Sigmoid colon (tissue), 6 donors: ENCODE measurements at regions not wholly inside any gene's neighbourhood (a gene's known extent, or its start where the extent isn't known, plus 50 kb on each side); places are given as distances from the start of the nearest gene placed in this dataset.

Experiments used
- DNase-seq: peaks from one replicate; pipeline ENCODE4 v3.0.0-alpha.2; 2019
- H3K27ac ChIP-seq, 4 donors: fragments of 200-600 bp; sonication (generic); one replicate each; pipeline ENCODE4 v1.5.1; 2016 to 2019; ENCODE audit warnings: mild to moderate bottlenecking in 1 of 4
- H3K27me3 ChIP-seq, 3 donors: fragments of 200-600 bp; sonication (generic); one replicate each; pipeline ENCODE4 v1.5.1; 2019; ENCODE audit warnings: mild to moderate bottlenecking in 1 of 3
- H3K36me3 ChIP-seq, 4 donors: fragments of 200-600 bp; sonication (generic); one replicate each; pipeline ENCODE4 v1.5.1; 2016 to 2019
- H3K4me1 ChIP-seq, 4 donors: fragments of 200-600 bp; sonication (generic); one replicate each; pipeline ENCODE4 v1.5.1; 2017 to 2019
- H3K4me3 ChIP-seq, 4 donors: fragments of 200-600 bp; sonication (generic); one replicate each; pipeline ENCODE4 v1.5.1; 2017 to 2019; ENCODE audit warnings: mild to moderate bottlenecking in 2 of 4, moderate library complexity in 1 of 4
- H3K9me3 ChIP-seq, 4 donors: fragments of 200-600 bp in 3 of 4; sonication (generic) in 3 of 4; one replicate each; pipeline versions ENCODE4 v1.5.1 to v1.6.1; 2013 to 2019
- CTCF ChIP-seq, 4 experiments: fragments of 450-650 bp in 3 of 4; fragments of 200-600 bp in 1 of 4; IDR thresholded peaks; one replicate each; pipeline ENCODE4 v1.5.1; 2016 to 2019; ENCODE audit warnings: antibody characterized with exemption in 4 of 4, mild to moderate bottlenecking in 3 of 4, moderate library complexity in 2 of 4
- EP300 ChIP-seq, 4 donors: sonication (generic); formaldehyde crosslinking; IDR thresholded peaks; one replicate each; pipeline ENCODE4 v1.6.1; 2017; ENCODE audit warnings: antibody characterized with exemption in 4 of 4
- POLR2A ChIP-seq, 2 donors: fragments of 450-650 bp; IDR thresholded peaks; one replicate each; pipeline ENCODE4 v1.6.1; 2016; ENCODE audit warnings: antibody characterized with exemption in 2 of 2, mild to moderate bottlenecking in 2 of 2, moderate library complexity in 2 of 2
- POLR2AphosphoS5 ChIP-seq, 4 donors: sonication (generic); formaldehyde crosslinking; IDR thresholded peaks; one replicate each; pipeline ENCODE4 v1.6.1; 2017; ENCODE audit warnings: antibody characterized with exemption in 4 of 4
- WGBS, 2 donors: extraction: QIAGEN DNeasy Blood & Tissue Kit; methylation state at CpG; one replicate each; pipeline ENCODE4 v1.1.7; 2013; 5-methylcytosine and 5-hydroxymethylcytosine counted together
- intact Hi-C: fragments of 100-400 bp; cut with DNase I; formaldehyde crosslinking; loops from one replicate; pipeline ENCODE4 v1.15.1; 2023
- donor health status: healthy with polysubstance abuse.
- donor health status: healthy.

- DNase-seq = no peak
- Histone ChIP-seq H3K27me3 (no peaks in the 10 kb centered on the region), H3K9me3 (peaks cover 0 to 6% (median 0%) of the 10 kb centered on the region in 4 donors), H3K27ac (no peak overlapping the region), H3K36me3 (no peaks in the 10 kb centered on the region), H3K4me3 (no peak overlapping the region), H3K4me1 (no peaks in the 10 kb centered on the region)
- TF ChIP-seq EP300 (IDR thresholded peaks at IDR 0.05) (no peak), POLR2A (IDR thresholded peaks at IDR 0.05) (no peak), POLR2AphosphoS5 (IDR thresholded peaks at IDR 0.05) (no peak), CTCF (IDR thresholded peaks at IDR 0.05) (no peak)
- WGBS, 2 donors = 93 to 97% methylated on average over 1 of the region's 1 CpG
- intact Hi-C loops = no loop called here
These were observed 105.6 kb upstream of the COG2 start for GRCh38 chr1:230536641-230537155.

DNA sequence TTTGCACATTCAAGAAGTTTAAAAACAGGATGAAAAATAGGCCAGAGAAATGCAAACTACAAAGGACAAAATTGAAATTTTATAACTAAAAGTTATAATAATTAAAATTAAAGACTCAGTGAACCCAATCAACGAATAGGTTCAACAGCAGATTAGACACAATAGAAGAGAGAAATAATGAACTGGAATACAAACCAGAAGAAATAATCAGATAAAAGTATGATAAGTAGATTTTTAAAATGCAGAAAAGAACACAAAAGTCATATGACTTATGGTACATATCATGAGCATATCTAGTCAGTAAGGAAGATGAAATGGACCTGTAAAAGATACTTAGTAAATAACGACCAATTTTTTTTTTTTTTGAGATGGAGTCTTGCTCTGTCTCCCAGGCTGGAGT lies 108.1 kb upstream of the COG2 start:
- no peak overlapping the region for H3K4me3 ChIP-seq
- H3K4me1 ChIP-seq = no peaks in the 10 kb centered on the region
- H3K9me3 ChIP-seq = peaks cover 0 to 9% (median 0%) of the 10 kb centered on the region in 4 donors
- no peak overlapping the region for H3K27ac ChIP-seq
- no peaks in the 10 kb centered on the region for H3K36me3 ChIP-seq
- intact Hi-C loops = no loop called here
- 88 to 90% methylated on average over 2 of the region's 2 CpGs for WGBS, 2 donors
- no peak for DNase-seq
- no peaks in the 10 kb centered on the region for H3K27me3 ChIP-seq
- TF ChIP-seq POLR2AphosphoS5 (IDR thresholded peaks at IDR 0.05) (no peak), EP300 (IDR thresholded peaks at IDR 0.05) (no peak), POLR2A (IDR thresholded peaks at IDR 0.05) (no peak), CTCF (IDR thresholded peaks at IDR 0.05) (no peak)

DNA sequence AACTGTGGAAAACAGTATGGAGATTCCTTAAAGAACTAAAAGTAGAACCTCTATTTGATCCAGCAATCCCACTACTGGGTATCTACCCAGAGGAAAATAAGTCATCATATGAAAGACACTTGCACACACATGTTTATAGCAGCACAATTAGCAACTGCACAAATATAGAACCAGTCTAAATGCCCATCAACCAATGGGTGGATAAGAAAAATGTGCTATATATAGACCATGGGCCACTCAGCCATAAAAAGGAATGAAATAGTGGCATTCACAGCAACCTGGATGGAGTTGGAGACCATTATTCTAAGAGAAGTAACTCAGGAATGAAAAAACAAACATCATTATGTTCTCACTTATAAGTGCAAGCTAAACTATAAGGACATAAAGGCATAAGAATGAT lies 105.0 kb upstream of the PGBD5 start:
- no peak for TF ChIP-seq CTCF (IDR thresholded peaks at IDR 0.05)
- TF ChIP-seq EP300 (IDR thresholded peaks at IDR 0.05) = no peak
- no peak for TF ChIP-seq POLR2A (IDR thresholded peaks at IDR 0.05)
- TF ChIP-seq POLR2AphosphoS5 (IDR thresholded peaks at IDR 0.05) = no peak
- Histone ChIP-seq H3K27ac (no peak overlapping the region), H3K27me3 (peaks cover 0 to 9% (median 0%) of the 10 kb centered on the region in 3 donors), H3K4me3 (no peak overlapping the region), H3K9me3 (peaks cover 0 to 8% (median 0%) of the 10 kb centered on the region in 4 donors), H3K36me3 (no peaks in the 10 kb centered on the region), H3K4me1 (no peaks in the 10 kb centered on the region)
- no peak for DNase-seq
- intact Hi-C loops = no loop called here

GRCh38 chr1:230519246-230519645 lies 93.1 kb upstream of the PGBD5 start:
- 87 to 92% methylated on average over 2 of the region's 2 CpGs for WGBS, 2 donors
- Histone ChIP-seq H3K4me1 (no peaks in the 10 kb centered on the region), H3K27me3 (peaks cover 0 to 1% (median 0%) of the 10 kb centered on the region in 3 donors), H3K4me3 (no peak overlapping the region), H3K9me3 (no peaks in the 10 kb centered on the region), H3K27ac (no peak overlapping the region), H3K36me3 (no peaks in the 10 kb centered on the region)
- intact Hi-C loops = no loop called here
- no peak for DNase-seq
- TF ChIP-seq CTCF (IDR thresholded peaks at IDR 0.05) = no peak
- no peak for TF ChIP-seq POLR2A (IDR thresholded peaks at IDR 0.05)
- no peak for TF ChIP-seq EP300 (IDR thresholded peaks at IDR 0.05)
- no peak for TF ChIP-seq POLR2AphosphoS5 (IDR thresholded peaks at IDR 0.05)

- peaks cover 0 to 4% (median 0%) of the 10 kb centered on the region in 3 donors for H3K27me3 ChIP-seq
- TF ChIP-seq POLR2AphosphoS5 (IDR thresholded peaks at IDR 0.05) (no peak), EP300 (IDR thresholded peaks at IDR 0.05) (no peak), CTCF (IDR thresholded peaks at IDR 0.05) (no peak), POLR2A (IDR thresholded peaks at IDR 0.05) (no peak)
- DNase-seq = no peak
- intact Hi-C loops = no loop called here
- H3K4me1 ChIP-seq = no peaks in the 10 kb centered on the region
- H3K36me3 ChIP-seq = no peaks in the 10 kb centered on the region
- H3K4me3 ChIP-seq = no peak overlapping the region
- no peaks in the 10 kb centered on the region for H3K9me3 ChIP-seq
- WGBS, 2 donors = 73 to 91% methylated on average over 5 of the region's 5 CpGs
- H3K27ac ChIP-seq = no peak overlapping the region
These were observed 92.4 kb upstream of the PGBD5 start for GRCh38 chr1:230518511-230518910.
